Right lobe of liver (tissue), 4 donors: ENCODE measurements at regions not wholly inside any gene's neighbourhood (a gene's known extent, or its start where the extent isn't known, plus 50 kb on each side); places are given as distances from the start of the nearest gene placed in this dataset.

Source experiments
- CTCF ChIP-seq, 4 donors: fragments of 200-600 bp in 3 of 4; fragments of 450-650 bp in 1 of 4; IDR thresholded peaks; one replicate each; pipeline versions ENCODE4 v1.5.1 to v1.8.0; 2016 to 2022; ENCODE audit warnings: antibody characterized with exemption in 4 of 4, mild to moderate bottlenecking in 2 of 4
- POLR2A ChIP-seq: fragments of 450-650 bp; IDR thresholded peaks from one replicate; pipeline ENCODE4 v1.6.1; 2017; ENCODE audit warnings: antibody characterized with exemption, mild to moderate bottlenecking
- donor health status: DM: no; HTN: no; CAD: no.
- donor health status: DM: no; HTN: no; CAD: no.
- donor health status: DM: no; HTN: yes; CAD: no.

DNA sequence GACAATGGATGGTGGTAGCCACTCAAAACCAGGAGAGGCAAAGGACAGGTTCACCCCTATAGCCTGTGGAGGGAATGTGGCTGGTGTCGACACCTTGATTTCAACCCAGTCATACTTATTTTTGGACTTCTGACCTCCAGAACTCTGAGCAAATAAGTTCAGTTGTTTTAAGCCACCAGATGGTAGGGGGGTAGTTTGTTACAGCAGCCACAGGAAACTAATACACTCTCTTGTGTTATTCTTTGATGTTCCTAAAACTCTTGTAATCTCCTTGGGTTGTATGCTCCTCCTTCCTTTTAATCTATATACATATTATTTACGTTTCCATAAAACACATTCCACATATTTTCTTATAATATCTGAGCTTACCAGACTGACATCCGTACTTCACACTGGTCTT lies 65.9 kb downstream of the ZBTB18 start:
- no peak for TF ChIP-seq CTCF (IDR thresholded peaks at IDR 0.05)
- TF ChIP-seq POLR2A: no peak
